BJ (cell line): ENCODE measurements at regions not wholly inside any gene's neighbourhood (a gene's known extent, or its start where the extent isn't known, plus 50 kb on each side); places are given as distances from the start of the nearest gene placed in this dataset.
"Not testable (repeated sequence)": the region's sequence is repeated elsewhere in the genome, so short reads cannot be mapped to it uniquely, and the experiment has no call there.

Experiments
- CTCF ChIA-PET: fragments of 350-600 bp; formaldehyde crosslinking; extraction: SDS; loops from one replicate; lab custom pipeline; 2021; ENCODE audit warnings: antibody characterized with exemption, inconsistent platforms; lab: Yijun Ruan, JAX
- POLR2A ChIA-PET: fragments of 300-600 bp; sonication (Branson Sonifier 250); formaldehyde crosslinking; extraction: SDS; loops from one replicate; lab custom pipeline; 2021; ENCODE audit warnings: antibody characterized with exemption; lab: Charles Lee
- DNase-seq: peaks from one replicate; pipeline ENCODE4 v3.0.0-alpha.2; 2011; ENCODE audit warnings: low read depth
- H3K27me3 ChIP-seq: 2 replicates; pipeline ENCODE4 v1.6.0; 2011; ENCODE audit warnings: low read length; ENCODE audit not compliant: control insufficient read depth, insufficient read depth
- H3K36me3 ChIP-seq: 2 replicates; pipeline ENCODE4 v1.5.1; 2011; ENCODE audit warnings: low read length; ENCODE audit not compliant: control insufficient read depth, insufficient read depth
- H3K4me3 ChIP-seq: 2 replicates; pipeline ENCODE4 v1.5.1; 2011; ENCODE audit warnings: low read depth, mild to moderate bottlenecking, control low read depth, low read length
- TF ChIP-seq, protein P1 (sequence below): IDR thresholded peaks from 2 replicates; pipeline ENCODE4 v1.5.1; 2011; ENCODE audit warnings: low read depth, mild to moderate bottlenecking, control low read depth, inconsistent platforms, low read length, moderate library complexity; ENCODE audit not compliant: insufficient read depth

GRCh38 chr16:88200896-88201185 lies 181.9 kb upstream of the ZNF469 start:
- H3K4me3 ChIP-seq, result no peak overlapping the region
- no peaks in the 10 kb centered on the region for H3K36me3 ChIP-seq
- POLR2A ChIA-PET, result no interaction called here
- CTCF ChIA-PET, result no interaction called here
- no peaks in the 10 kb centered on the region for H3K27me3 ChIP-seq
- TF ChIP-seq, protein P1, sequence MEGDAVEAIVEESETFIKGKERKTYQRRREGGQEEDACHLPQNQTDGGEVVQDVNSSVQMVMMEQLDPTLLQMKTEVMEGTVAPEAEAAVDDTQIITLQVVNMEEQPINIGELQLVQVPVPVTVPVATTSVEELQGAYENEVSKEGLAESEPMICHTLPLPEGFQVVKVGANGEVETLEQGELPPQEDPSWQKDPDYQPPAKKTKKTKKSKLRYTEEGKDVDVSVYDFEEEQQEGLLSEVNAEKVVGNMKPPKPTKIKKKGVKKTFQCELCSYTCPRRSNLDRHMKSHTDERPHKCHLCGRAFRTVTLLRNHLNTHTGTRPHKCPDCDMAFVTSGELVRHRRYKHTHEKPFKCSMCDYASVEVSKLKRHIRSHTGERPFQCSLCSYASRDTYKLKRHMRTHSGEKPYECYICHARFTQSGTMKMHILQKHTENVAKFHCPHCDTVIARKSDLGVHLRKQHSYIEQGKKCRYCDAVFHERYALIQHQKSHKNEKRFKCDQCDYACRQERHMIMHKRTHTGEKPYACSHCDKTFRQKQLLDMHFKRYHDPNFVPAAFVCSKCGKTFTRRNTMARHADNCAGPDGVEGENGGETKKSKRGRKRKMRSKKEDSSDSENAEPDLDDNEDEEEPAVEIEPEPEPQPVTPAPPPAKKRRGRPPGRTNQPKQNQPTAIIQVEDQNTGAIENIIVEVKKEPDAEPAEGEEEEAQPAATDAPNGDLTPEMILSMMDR, result no peak
- DNase-seq, result no peak

- POLR2A ChIA-PET, CTCF ChIA-PET, H3K4me3 ChIP-seq, H3K27me3 ChIP-seq, H3K36me3 ChIP-seq, DNase-seq: not testable (repeated sequence)
These were observed 181.1 kb upstream of the ZNF469 start for GRCh38 chr16:88201611-88202010.

- Histone ChIP-seq H3K4me3 (no peak overlapping the region), H3K27me3 (no peaks in the 10 kb centered on the region), H3K36me3 (no peaks in the 10 kb centered on the region)
- TF ChIP-seq, protein P1, result no peak
- ChIA-PET CTCF (no interaction called here), POLR2A (no interaction called here)
- no peak for DNase-seq
These were observed 180.5 kb upstream of the ZNF469 start for GRCh38 chr16:88202207-88202745.

DNA sequence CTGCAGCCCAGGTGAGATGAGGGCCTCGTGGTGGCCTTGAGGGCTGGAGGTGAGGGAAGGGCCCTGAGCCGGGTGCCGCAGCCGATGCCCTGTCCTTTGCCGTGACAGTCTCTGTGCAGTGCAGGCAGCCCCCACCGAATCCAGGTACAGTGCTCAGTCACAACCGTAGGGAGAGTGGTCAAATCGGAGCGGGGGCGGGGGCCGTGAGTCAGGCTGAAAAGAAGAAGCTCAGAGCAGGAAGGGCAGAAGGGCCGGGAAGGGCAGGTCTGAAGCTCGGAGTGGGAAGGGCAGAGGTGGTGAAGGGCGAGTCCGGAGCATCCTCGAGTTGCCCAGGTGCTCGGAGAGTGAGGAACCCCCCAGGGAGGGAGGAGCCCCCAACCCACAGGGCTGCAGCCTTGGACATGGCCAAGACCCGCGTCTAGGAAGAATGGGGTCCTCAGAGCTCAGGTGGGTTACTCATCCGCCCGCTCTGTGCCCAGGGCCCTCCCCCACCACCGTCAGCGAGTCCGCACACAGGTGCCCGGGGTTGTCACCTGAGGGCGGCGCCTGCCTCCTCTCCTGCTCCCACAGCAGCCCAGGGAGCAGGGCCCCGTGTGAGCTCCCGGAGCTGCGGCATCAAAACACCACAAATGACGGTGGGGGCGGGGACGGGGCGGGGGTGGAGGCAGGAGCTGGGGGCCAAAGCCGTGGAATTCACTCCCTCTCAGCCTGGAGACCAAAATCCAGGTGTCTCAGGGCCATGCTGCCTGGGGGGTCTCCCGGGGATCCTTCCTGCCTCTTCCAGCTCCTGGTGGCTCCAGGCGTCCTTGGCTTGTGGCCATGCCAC lies 179.7 kb upstream of the ZNF469 start:
- POLR2A ChIA-PET, result not testable (repeated sequence)

DNA sequence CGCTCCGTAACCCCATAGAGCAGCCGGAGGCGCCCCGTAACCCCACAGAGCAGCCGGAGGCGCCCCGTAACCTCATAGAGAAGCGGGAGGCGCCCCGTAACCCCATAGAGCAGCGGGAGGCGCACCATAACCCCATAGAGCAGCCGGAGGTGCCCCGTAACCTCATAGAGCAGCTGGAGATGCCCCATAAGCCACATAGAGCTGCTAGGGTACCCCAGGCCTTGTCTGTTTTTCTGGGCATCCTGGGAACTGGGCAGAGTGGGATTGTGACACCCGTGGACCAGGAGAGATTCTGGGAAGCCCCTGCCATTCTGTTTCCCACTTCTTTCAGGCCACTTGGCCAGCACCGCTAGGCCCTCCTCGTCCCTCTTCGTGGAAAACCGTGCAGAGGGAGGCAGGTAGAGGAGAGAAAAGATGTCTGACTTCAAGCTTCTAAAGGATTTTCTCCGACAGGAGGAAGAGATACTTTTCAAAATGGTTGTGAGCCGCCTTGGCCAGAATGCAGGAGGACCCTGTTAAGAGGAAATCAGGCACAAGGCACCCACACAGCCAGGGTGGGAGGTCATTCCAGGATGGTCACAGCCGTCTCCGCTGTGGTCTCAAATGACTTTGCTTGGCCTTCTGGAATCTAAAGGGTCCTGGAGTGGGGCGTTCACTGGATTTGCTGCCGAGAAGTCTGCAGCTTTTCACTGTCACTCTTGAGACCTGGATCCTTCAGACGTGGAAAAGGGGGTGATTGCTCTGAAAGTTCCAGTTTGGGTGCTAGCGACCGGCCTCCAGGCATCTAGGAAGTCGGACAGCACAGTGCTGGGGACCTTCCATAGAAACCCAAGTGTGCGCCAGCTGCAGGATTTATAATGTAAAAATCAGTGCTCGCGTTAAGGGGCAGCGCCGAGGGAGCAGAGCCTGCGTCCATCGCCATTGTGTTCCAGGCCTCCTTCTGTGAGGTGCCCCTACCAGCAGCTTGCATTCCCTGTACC lies 178.3 kb upstream of the ZNF469 start:
- H3K27me3 ChIP-seq, POLR2A ChIA-PET, H3K36me3 ChIP-seq, CTCF ChIA-PET, DNase-seq, H3K4me3 ChIP-seq: not testable (repeated sequence)

More for the DNA sequence above, 179.7 kb upstream of the ZNF469 start:
- CTCF ChIA-PET, DNase-seq, H3K27me3 ChIP-seq, H3K4me3 ChIP-seq, H3K36me3 ChIP-seq: not testable (repeated sequence)

DNA sequence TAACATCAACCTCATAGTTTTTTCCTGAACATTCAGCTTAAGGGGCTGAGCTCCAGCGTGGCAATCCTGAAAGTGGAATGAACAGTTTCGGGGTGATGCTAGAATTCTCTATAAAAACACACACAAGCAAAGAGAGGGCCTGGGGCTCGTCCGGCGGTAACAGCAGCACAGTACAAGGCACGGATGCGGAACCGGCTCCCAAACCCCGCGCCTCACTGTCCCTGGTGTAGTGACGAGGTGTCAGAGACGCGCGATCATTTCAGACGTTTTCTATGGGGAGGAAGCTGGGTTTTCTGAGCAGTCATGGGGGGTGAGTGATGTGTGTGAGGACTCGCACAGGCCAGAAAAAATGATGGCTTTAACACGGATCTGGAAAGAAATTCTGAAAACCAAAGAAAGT lies 177.3 kb upstream of the ZNF469 start:
- H3K4me3 ChIP-seq, POLR2A ChIA-PET, H3K27me3 ChIP-seq, DNase-seq, CTCF ChIA-PET, H3K36me3 ChIP-seq: not testable (repeated sequence)

DNA sequence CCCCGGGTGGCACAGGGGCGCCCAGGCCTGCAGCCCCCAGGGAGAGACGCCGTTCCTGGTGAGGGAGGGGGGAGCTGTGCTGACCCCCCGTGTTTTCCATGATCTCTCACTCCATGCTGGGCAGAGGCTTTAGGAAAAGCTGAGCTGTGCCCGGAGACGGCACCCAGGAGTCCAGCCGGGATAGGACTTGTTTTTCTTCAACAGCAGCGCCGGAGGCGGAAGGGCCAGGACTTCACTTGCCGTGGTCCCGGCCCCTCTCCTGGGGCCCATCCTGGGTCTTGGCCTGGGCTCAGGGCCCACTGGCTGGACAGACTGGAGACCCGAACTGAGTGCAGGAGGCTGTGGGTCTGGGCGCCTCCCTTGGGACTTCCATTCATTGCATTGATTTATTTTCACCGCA lies 176.8 kb upstream of the ZNF469 start:
- POLR2A ChIA-PET, CTCF ChIA-PET, H3K27me3 ChIP-seq: not testable (repeated sequence)

GRCh38 chr16:88206516-88206915 lies 176.2 kb upstream of the ZNF469 start:
- POLR2A ChIA-PET, H3K4me3 ChIP-seq, DNase-seq, CTCF ChIA-PET, H3K27me3 ChIP-seq, H3K36me3 ChIP-seq: not testable (repeated sequence)

More for the DNA sequence above, 176.8 kb upstream of the ZNF469 start:
- not testable (repeated sequence) for DNase-seq, H3K4me3 ChIP-seq, H3K36me3 ChIP-seq
